A549 (cell line): ENCODE measurements at regions not wholly inside any gene's neighbourhood (a gene's known extent, or its start where the extent isn't known, plus 50 kb on each side); places are given as distances from the start of the nearest gene placed in this dataset.

Source experiments
- EP300 ChIP-seq, 2 experiments: fragments of >200 bp; sonication (Bioruptor Twin); formaldehyde crosslinking; IDR thresholded peaks; 2 replicates in 1 of 2; 3 replicates in 1 of 2; pipeline ENCODE4 v1.6.1; 2016 to 2017
- KDM1A ChIP-seq: fragments of 200-600 bp; sonication (generic); IDR thresholded peaks from 2 replicates; pipeline ENCODE4 v1.6.1; 2016; ENCODE audit warnings: low read depth, mild to moderate bottlenecking
- NPAS2 ChIP-seq: fragments of 250-450 bp; sonication (Bioruptor Pico); IDR thresholded peaks from 2 replicates; pipeline ENCODE4 v1.8.0; 2022; ENCODE audit warnings: mild to moderate bottlenecking, moderate library complexity, borderline replicate concordance
- POLR2A ChIP-seq: IDR thresholded peaks from 2 replicates; pipeline ENCODE4 v1.6.1; 2012; ENCODE audit warnings: mild to moderate bottlenecking, low read length
- RAD21 ChIP-seq, 2 experiments: fragments of >200 bp in 1 of 2; sonication (Bioruptor Twin) in 1 of 2; formaldehyde crosslinking in 1 of 2; IDR thresholded peaks in 1 of 2; conservative IDR thresholded peaks in 1 of 2; 2 replicates in 1 of 2; 3 replicates in 1 of 2; pipeline ENCODE4 v1.6.1; 2012 to 2018; ENCODE audit warnings: inconsistent platforms in 1 of 2
- TP53 ChIP-seq: fragments of 250-450 bp; sonication (Bioruptor Pico); IDR thresholded peaks from 2 replicates; pipeline ENCODE4 v1.5.0; 2021; ENCODE audit warnings: mild to moderate bottlenecking, moderate library complexity
- TF ChIP-seq, protein P1 (sequence below): fragments of >200 bp; sonication (Bioruptor Twin); formaldehyde crosslinking; IDR thresholded peaks from 3 replicates; pipeline ENCODE4 v1.5.1; 2016
- TF ChIP-seq, protein P2 (sequence below): IDR thresholded peaks from 2 replicates; pipeline ENCODE4 v1.6.1; 2012
- TF ChIP-seq, protein P3 (sequence below): fragments of 200-600 bp; sonication (generic); IDR thresholded peaks from 2 replicates; pipeline ENCODE4 v1.6.1; 2016; ENCODE audit warnings: antibody characterized with exemption, mild to moderate bottlenecking, moderate library complexity

DNA sequence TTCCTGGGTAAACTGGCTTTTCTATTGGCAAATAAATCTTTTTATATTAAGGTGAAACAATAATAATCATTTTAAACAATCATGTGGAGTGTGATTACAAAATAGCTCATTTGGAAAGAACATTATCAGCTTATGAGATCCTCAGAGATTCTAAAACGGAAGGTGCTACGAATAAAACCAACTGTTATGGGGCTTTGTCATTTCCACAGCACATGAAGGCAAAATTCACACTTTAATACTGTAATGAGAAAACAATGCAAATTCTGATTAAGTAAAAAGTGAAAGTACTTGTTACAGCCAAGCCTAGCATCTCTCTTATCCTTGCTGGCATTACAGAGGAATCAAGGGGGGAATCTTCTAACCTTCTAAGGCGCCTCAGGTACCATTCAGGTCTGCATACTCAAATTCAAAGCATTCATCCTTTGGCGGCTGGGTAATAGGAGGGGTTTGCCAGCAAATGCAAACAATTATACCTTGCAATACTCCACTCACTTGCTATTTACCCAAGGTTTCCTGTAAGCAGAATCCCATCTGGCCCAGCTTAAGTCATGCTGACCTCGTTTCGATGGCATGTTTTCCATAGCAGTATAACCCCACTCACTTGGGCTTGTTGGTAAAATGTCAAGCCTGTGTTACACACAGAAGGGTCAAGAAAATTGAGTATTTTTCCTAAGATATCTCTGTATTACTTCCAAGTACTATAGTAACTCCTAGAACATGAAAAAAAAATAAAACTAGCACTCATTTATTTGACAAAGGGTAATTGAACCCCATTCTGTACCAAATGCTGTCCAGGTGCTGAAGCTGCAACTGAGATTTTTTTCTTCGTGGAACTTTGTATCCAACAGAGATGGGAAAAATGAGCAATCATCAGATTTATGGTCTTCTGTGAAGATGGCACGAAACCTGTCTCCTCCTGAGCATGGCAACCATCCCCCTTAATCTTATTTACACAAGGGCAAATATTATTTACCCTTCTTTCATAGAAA is 183.7 kb upstream of the LMCD1 start:
- TF ChIP-seq, protein P1, sequence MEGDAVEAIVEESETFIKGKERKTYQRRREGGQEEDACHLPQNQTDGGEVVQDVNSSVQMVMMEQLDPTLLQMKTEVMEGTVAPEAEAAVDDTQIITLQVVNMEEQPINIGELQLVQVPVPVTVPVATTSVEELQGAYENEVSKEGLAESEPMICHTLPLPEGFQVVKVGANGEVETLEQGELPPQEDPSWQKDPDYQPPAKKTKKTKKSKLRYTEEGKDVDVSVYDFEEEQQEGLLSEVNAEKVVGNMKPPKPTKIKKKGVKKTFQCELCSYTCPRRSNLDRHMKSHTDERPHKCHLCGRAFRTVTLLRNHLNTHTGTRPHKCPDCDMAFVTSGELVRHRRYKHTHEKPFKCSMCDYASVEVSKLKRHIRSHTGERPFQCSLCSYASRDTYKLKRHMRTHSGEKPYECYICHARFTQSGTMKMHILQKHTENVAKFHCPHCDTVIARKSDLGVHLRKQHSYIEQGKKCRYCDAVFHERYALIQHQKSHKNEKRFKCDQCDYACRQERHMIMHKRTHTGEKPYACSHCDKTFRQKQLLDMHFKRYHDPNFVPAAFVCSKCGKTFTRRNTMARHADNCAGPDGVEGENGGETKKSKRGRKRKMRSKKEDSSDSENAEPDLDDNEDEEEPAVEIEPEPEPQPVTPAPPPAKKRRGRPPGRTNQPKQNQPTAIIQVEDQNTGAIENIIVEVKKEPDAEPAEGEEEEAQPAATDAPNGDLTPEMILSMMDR, result no peak
- no peak for TF ChIP-seq NPAS2
- no peak for TF ChIP-seq KDM1A
- TF ChIP-seq, protein P2, sequence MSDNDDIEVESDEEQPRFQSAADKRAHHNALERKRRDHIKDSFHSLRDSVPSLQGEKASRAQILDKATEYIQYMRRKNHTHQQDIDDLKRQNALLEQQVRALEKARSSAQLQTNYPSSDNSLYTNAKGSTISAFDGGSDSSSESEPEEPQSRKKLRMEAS, result no peak
- TF ChIP-seq TP53 (CRISPR knock-in tag), result no peak
- TF ChIP-seq EP300 (IDR thresholded peaks at IDR 0.05), result no peak
- no peak for TF ChIP-seq POLR2A
- TF ChIP-seq, protein P3, sequence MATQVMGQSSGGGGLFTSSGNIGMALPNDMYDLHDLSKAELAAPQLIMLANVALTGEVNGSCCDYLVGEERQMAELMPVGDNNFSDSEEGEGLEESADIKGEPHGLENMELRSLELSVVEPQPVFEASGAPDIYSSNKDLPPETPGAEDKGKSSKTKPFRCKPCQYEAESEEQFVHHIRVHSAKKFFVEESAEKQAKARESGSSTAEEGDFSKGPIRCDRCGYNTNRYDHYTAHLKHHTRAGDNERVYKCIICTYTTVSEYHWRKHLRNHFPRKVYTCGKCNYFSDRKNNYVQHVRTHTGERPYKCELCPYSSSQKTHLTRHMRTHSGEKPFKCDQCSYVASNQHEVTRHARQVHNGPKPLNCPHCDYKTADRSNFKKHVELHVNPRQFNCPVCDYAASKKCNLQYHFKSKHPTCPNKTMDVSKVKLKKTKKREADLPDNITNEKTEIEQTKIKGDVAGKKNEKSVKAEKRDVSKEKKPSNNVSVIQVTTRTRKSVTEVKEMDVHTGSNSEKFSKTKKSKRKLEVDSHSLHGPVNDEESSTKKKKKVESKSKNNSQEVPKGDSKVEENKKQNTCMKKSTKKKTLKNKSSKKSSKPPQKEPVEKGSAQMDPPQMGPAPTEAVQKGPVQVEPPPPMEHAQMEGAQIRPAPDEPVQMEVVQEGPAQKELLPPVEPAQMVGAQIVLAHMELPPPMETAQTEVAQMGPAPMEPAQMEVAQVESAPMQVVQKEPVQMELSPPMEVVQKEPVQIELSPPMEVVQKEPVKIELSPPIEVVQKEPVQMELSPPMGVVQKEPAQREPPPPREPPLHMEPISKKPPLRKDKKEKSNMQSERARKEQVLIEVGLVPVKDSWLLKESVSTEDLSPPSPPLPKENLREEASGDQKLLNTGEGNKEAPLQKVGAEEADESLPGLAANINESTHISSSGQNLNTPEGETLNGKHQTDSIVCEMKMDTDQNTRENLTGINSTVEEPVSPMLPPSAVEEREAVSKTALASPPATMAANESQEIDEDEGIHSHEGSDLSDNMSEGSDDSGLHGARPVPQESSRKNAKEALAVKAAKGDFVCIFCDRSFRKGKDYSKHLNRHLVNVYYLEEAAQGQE, result peak; percentile 79
- TF ChIP-seq RAD21 (conservative IDR thresholded peaks at IDR 0.05 in 1 of 2, IDR thresholded peaks at IDR 0.05 in 1 of 2), result no peak
